ENCODE measurements at regions not wholly inside any gene's neighbourhood (a gene's known extent, or its start where the extent isn't known, plus 50 kb on each side); places are given as distances from the start of the nearest gene placed in this dataset.

GRCh38 chr12:31872831-31873604, 86.2 kb upstream of the RESF1 start:
- DNase-seq = peak; percentile 75
- Histone ChIP-seq H3K4me3 (ENCODE audit: low read depth, low read length) (peak overlapping the region; percentile 2), H3K27ac (peak overlapping the region; percentile 85), H3K27me3 (ENCODE audit: insufficient read depth, low read depth, severe bottlenecking) (no peaks in the 10 kb centered on the region), H3K9me3 (ENCODE audit: severe bottlenecking) (no peaks in the 10 kb centered on the region), H3K36me3 (no peaks in the 10 kb centered on the region)
- no peak for TF ChIP-seq CTCF (IDR thresholded peaks at IDR 0.05; ENCODE audit: low read depth, low read length)

GRCh38 chr12:31869972-31870371, 89.2 kb upstream of the RESF1 start:
- H3K4me3 ChIP-seq (ENCODE audit: low read depth, low read length) = no peak overlapping the region
- DNase-seq = no peak
- no peaks in the 10 kb centered on the region for H3K27me3 ChIP-seq (ENCODE audit: insufficient read depth, low read depth, severe bottlenecking)
- H3K27ac ChIP-seq = no peak overlapping the region
- H3K9me3 ChIP-seq (ENCODE audit: severe bottlenecking) = no peaks in the 10 kb centered on the region
- H3K36me3 ChIP-seq = no peaks in the 10 kb centered on the region
- no peak for TF ChIP-seq CTCF (IDR thresholded peaks at IDR 0.05; ENCODE audit: low read depth, low read length)

GRCh38 chr12:31868965-31869364, 90.2 kb upstream of the RESF1 start:
- no peak overlapping the region for H3K27ac ChIP-seq
- no peak overlapping the region for H3K4me3 ChIP-seq (ENCODE audit: low read depth, low read length)
- no peak for DNase-seq
- H3K9me3 ChIP-seq (ENCODE audit: severe bottlenecking) = no peaks in the 10 kb centered on the region
- no peaks in the 10 kb centered on the region for H3K27me3 ChIP-seq (ENCODE audit: insufficient read depth, low read depth, severe bottlenecking)
- no peak for TF ChIP-seq CTCF (IDR thresholded peaks at IDR 0.05; ENCODE audit: low read depth, low read length)
- no peaks in the 10 kb centered on the region for H3K36me3 ChIP-seq

GRCh38 chr12:31867292-31867691, 91.9 kb upstream of the RESF1 start:
- H3K27me3 ChIP-seq (ENCODE audit: insufficient read depth, low read depth, severe bottlenecking) = no peaks in the 10 kb centered on the region
- no peak overlapping the region for H3K27ac ChIP-seq
- H3K9me3 ChIP-seq (ENCODE audit: severe bottlenecking) = no peaks in the 10 kb centered on the region
- TF ChIP-seq CTCF (IDR thresholded peaks at IDR 0.05; ENCODE audit: low read depth, low read length) = no peak
- H3K36me3 ChIP-seq = no peaks in the 10 kb centered on the region
- H3K4me3 ChIP-seq (ENCODE audit: low read depth, low read length) = no peak overlapping the region
- DNase-seq = no peak

- H3K9me3 ChIP-seq (ENCODE audit: severe bottlenecking) = no peaks in the 10 kb centered on the region
- no peak for TF ChIP-seq CTCF (IDR thresholded peaks at IDR 0.05; ENCODE audit: low read depth, low read length)
- DNase-seq = no peak
Observed at GRCh38 chr12:31866523-31866922, 92.7 kb upstream of the RESF1 start.

GRCh38 chr12:31865023-31865422, 94.2 kb upstream of the RESF1 start:
- Histone ChIP-seq H3K27ac (no peak overlapping the region), H3K36me3 (no peaks in the 10 kb centered on the region), H3K27me3 (ENCODE audit: insufficient read depth, low read depth, severe bottlenecking) (no peaks in the 10 kb centered on the region), H3K9me3 (ENCODE audit: severe bottlenecking) (no peaks in the 10 kb centered on the region), H3K4me3 (ENCODE audit: low read depth, low read length) (no peak overlapping the region)
- no peak for DNase-seq
- no peak for TF ChIP-seq CTCF (IDR thresholded peaks at IDR 0.05; ENCODE audit: low read depth, low read length)

More at GRCh38 chr12:31866523-31866922, 92.7 kb upstream of the RESF1 start:
- no peaks in the 10 kb centered on the region for H3K27me3 ChIP-seq (ENCODE audit: insufficient read depth, low read depth, severe bottlenecking)
- H3K36me3 ChIP-seq = no peaks in the 10 kb centered on the region
- no peak overlapping the region for H3K27ac ChIP-seq
- H3K4me3 ChIP-seq (ENCODE audit: low read depth, low read length) = no peak overlapping the region
